Astrocyte (in vitro differentiated cells and primary cell): ENCODE measurements at regions not wholly inside any gene's neighbourhood (a gene's known extent, or its start where the extent isn't known, plus 50 kb on each side); places are given as distances from the start of the nearest gene placed in this dataset.

ENCODE experiments used
- DNase-seq: peaks from one replicate; pipeline ENCODE4 v3.0.0-alpha.2; 2010; ENCODE audit warnings: low read depth
- FAIRE-seq: peaks from 2 replicates; lab custom pipeline; 2011; peaks lifted over from hg19 to GRCh38; lab: Jason Lieb, UNC
- H2AFZ ChIP-seq: 2 replicates; pipeline ENCODE4 v1.6.0; 2012; ENCODE audit warnings: low read depth, low read length, inconsistent platforms
- H3K27ac ChIP-seq: 2 replicates; pipeline ENCODE4 v1.5.1; 2011; ENCODE audit warnings: low read depth, low read length, inconsistent platforms
- H3K27me3 ChIP-seq: 2 replicates; pipeline ENCODE4 v1.6.0; 2011; ENCODE audit warnings: low read length, inconsistent platforms; ENCODE audit not compliant: insufficient read depth
- H3K36me3 ChIP-seq: 2 replicates; pipeline ENCODE4 v1.5.1; 2011; ENCODE audit warnings: low read length, inconsistent platforms; ENCODE audit not compliant: insufficient read depth
- H3K4me1 ChIP-seq: 2 replicates; pipeline ENCODE4 v1.5.1; 2011; ENCODE audit warnings: low read length, inconsistent platforms; ENCODE audit not compliant: insufficient read depth
- H3K4me2 ChIP-seq: 2 replicates; pipeline ENCODE4 v1.6.0; 2012; ENCODE audit warnings: low read length, inconsistent platforms
- H3K4me3 ChIP-seq: 2 replicates; pipeline ENCODE4 v1.5.1; 2011; ENCODE audit warnings: low read depth, mild to moderate bottlenecking, low read length, inconsistent platforms; ENCODE audit not compliant: insufficient read depth
- H3K79me2 ChIP-seq: 2 replicates; pipeline ENCODE4 v1.6.0; 2012; ENCODE audit warnings: mild to moderate bottlenecking, low read length, inconsistent platforms; ENCODE audit not compliant: insufficient read depth
- H3K9ac ChIP-seq: 2 replicates; pipeline ENCODE4 v1.6.0; 2012; ENCODE audit warnings: mild to moderate bottlenecking, low read length, inconsistent platforms
- H3K9me3 ChIP-seq: 2 replicates; pipeline ENCODE4 v1.5.1; 2012; ENCODE audit warnings: low read depth, mild to moderate bottlenecking, low read length, inconsistent platforms; ENCODE audit not compliant: insufficient read depth
- H4K20me1 ChIP-seq: 2 replicates; pipeline ENCODE4 v1.6.0; 2012; ENCODE audit warnings: low read length, inconsistent platforms; ENCODE audit not compliant: insufficient read depth
- H3K27ac Mint-ChIP-seq: one replicate; pipeline ENCODE4 v1.8.0; 2021; ENCODE audit warnings: mild to moderate bottlenecking, mixed read lengths; ENCODE audit not compliant: unreplicated experiment
- H3K27me3 Mint-ChIP-seq: one replicate; pipeline ENCODE4 v1.8.0; 2021; ENCODE audit warnings: low read depth, mixed read lengths; ENCODE audit not compliant: unreplicated experiment
- H3K36me3 Mint-ChIP-seq: one replicate; pipeline ENCODE4 v1.8.0; 2021; ENCODE audit warnings: low read depth, mixed read lengths; ENCODE audit not compliant: unreplicated experiment
- H3K4me1 Mint-ChIP-seq: one replicate; pipeline ENCODE4 v1.8.0; 2021; ENCODE audit warnings: low read depth, mixed read lengths; ENCODE audit not compliant: unreplicated experiment
- H3K4me3 Mint-ChIP-seq: one replicate; pipeline ENCODE4 v1.8.0; 2021; ENCODE audit warnings: mild to moderate bottlenecking, moderate library complexity, mixed read lengths; ENCODE audit not compliant: unreplicated experiment
- H3K9me3 Mint-ChIP-seq: one replicate; pipeline ENCODE4 v1.8.0; 2021; ENCODE audit warnings: mild to moderate bottlenecking, mixed read lengths; ENCODE audit not compliant: unreplicated experiment
- CTCF ChIP-seq: IDR thresholded peaks from 2 replicates; pipeline ENCODE4 v1.5.1; 2011; ENCODE audit warnings: low read depth, mild to moderate bottlenecking, inconsistent platforms, low read length, moderate library complexity; ENCODE audit not compliant: insufficient read depth
- EZH2 ChIP-seq: IDR thresholded peaks from 2 replicates; pipeline ENCODE4 v1.6.1; 2012; ENCODE audit warnings: mild to moderate bottlenecking, low read length, inconsistent platforms; ENCODE audit not compliant: insufficient read depth

- H3K9ac ChIP-seq: no peak overlapping the region
- DNase-seq (no peak), FAIRE-seq (no peak)
- Mint-ChIP-seq H3K27me3 (no peaks in the 10 kb centered on the region), H3K27ac (no peak overlapping the region), H3K4me1 (no peaks in the 10 kb centered on the region), H3K36me3 (peaks cover 1% of the 10 kb centered on the region), H3K9me3 (no peaks in the 10 kb centered on the region), H3K4me3 (no peak overlapping the region)
- TF ChIP-seq CTCF (no peak), EZH2 (no peak)
- no peaks in the 10 kb centered on the region for H3K9me3 ChIP-seq
- H2AFZ ChIP-seq: no peak overlapping the region
- H3K79me2 ChIP-seq: no peaks in the 10 kb centered on the region
- H3K4me2 ChIP-seq: no peak overlapping the region
- no peaks in the 10 kb centered on the region for H3K4me1 ChIP-seq
- H4K20me1 ChIP-seq: no peaks in the 10 kb centered on the region
- no peaks in the 10 kb centered on the region for H3K27me3 ChIP-seq
- H3K36me3 ChIP-seq: no peaks in the 10 kb centered on the region
- H3K27ac ChIP-seq: no peak overlapping the region
- no peak overlapping the region for H3K4me3 ChIP-seq
These were observed 580.7 kb upstream of the ADGRL4 start for GRCh38 chr1:79587229-79587628.

- Histone ChIP-seq H3K9ac (no peak overlapping the region), H4K20me1 (no peaks in the 10 kb centered on the region), H3K9me3 (no peaks in the 10 kb centered on the region), H3K27me3 (no peaks in the 10 kb centered on the region), H3K4me1 (no peaks in the 10 kb centered on the region), H2AFZ (no peak overlapping the region), H3K27ac (no peak overlapping the region), H3K4me2 (no peak overlapping the region), H3K79me2 (no peaks in the 10 kb centered on the region), H3K4me3 (no peak overlapping the region), H3K36me3 (no peaks in the 10 kb centered on the region)
- no peaks in the 10 kb centered on the region for H3K4me1 Mint-ChIP-seq
- H3K9me3 Mint-ChIP-seq: no peaks in the 10 kb centered on the region
- H3K27me3 Mint-ChIP-seq: no peaks in the 10 kb centered on the region
- H3K4me3 Mint-ChIP-seq: no peak overlapping the region
- H3K36me3 Mint-ChIP-seq: peaks cover 1% of the 10 kb centered on the region
- FAIRE-seq: no peak
- no peak for DNase-seq
- TF ChIP-seq EZH2 (no peak), CTCF (no peak)
- H3K27ac Mint-ChIP-seq: no peak overlapping the region
These were observed 579.3 kb upstream of the ADGRL4 start for GRCh38 chr1:79585801-79586200.

GRCh38 chr1:79575424-79575823, 568.9 kb upstream of the ADGRL4 start:
- no peak for TF ChIP-seq CTCF
- H3K4me2 ChIP-seq: no peak overlapping the region
- H3K4me3 Mint-ChIP-seq: no peak overlapping the region
- H3K4me1 ChIP-seq: no peaks in the 10 kb centered on the region
- no peaks in the 10 kb centered on the region for H3K27me3 ChIP-seq
- H3K36me3 ChIP-seq: no peaks in the 10 kb centered on the region
- H3K9me3 Mint-ChIP-seq: no peaks in the 10 kb centered on the region
- no peak overlapping the region for H3K27ac ChIP-seq
- no peaks in the 10 kb centered on the region for H3K4me1 Mint-ChIP-seq
- no peak overlapping the region for H2AFZ ChIP-seq
- H4K20me1 ChIP-seq: no peaks in the 10 kb centered on the region
- H3K27ac Mint-ChIP-seq: no peak overlapping the region
- no peaks in the 10 kb centered on the region for H3K36me3 Mint-ChIP-seq
- H3K27me3 Mint-ChIP-seq: no peaks in the 10 kb centered on the region
- no peaks in the 10 kb centered on the region for H3K9me3 ChIP-seq
- no peaks in the 10 kb centered on the region for H3K79me2 ChIP-seq
- H3K4me3 ChIP-seq: no peak overlapping the region
- FAIRE-seq (no peak), DNase-seq (no peak)
- no peak overlapping the region for H3K9ac ChIP-seq
